ENCODE measurements at regions not wholly inside any gene's neighbourhood (a gene's known extent, or its start where the extent isn't known, plus 50 kb on each side); places are given as distances from the start of the nearest gene placed in this dataset.

- DNase-seq (ENCODE audit: low read depth) (no peak), FAIRE-seq (no peak)
- TF ChIP-seq CTCF (IDR thresholded peaks at IDR 0.05; ENCODE audit: insufficient read depth, low read length, severe bottlenecking) = no peak
- Histone ChIP-seq H3K36me3 (ENCODE audit: control insufficient read depth, insufficient read depth, low read length) (no peaks in the 10 kb centered on the region), H3K4me3 (ENCODE audit: low read depth, low read length) (no peak overlapping the region), H3K27me3 (ENCODE audit: control insufficient read depth, insufficient read depth, low read length) (no peaks in the 10 kb centered on the region)
Measured at GRCh38 chr12:93140325-93140724, 211.2 kb upstream of the EEA1 start.

- no peaks in the 10 kb centered on the region for H3K36me3 ChIP-seq (ENCODE audit: control insufficient read depth, insufficient read depth, low read length)
- no peaks in the 10 kb centered on the region for H3K27me3 ChIP-seq (ENCODE audit: control insufficient read depth, insufficient read depth, low read length)
- DNase-seq (ENCODE audit: low read depth) (no peak), FAIRE-seq (no peak)
- TF ChIP-seq CTCF (IDR thresholded peaks at IDR 0.05; ENCODE audit: insufficient read depth, low read length, severe bottlenecking) = no peak
- no peak overlapping the region for H3K4me3 ChIP-seq (ENCODE audit: low read depth, low read length)
Measured at GRCh38 chr12:93140801-93141200, 211.7 kb upstream of the EEA1 start.

- Histone ChIP-seq H3K27me3 (ENCODE audit: control insufficient read depth, insufficient read depth, low read length) (no peaks in the 10 kb centered on the region), H3K4me3 (ENCODE audit: low read depth, low read length) (no peak overlapping the region), H3K36me3 (ENCODE audit: control insufficient read depth, insufficient read depth, low read length) (no peaks in the 10 kb centered on the region)
- DNase-seq (ENCODE audit: low read depth) (no peak), FAIRE-seq (no peak)
- no peak for TF ChIP-seq CTCF (IDR thresholded peaks at IDR 0.05; ENCODE audit: insufficient read depth, low read length, severe bottlenecking)
Measured at GRCh38 chr12:93142881-93143280, 213.8 kb upstream of the EEA1 start.

GRCh38 chr12:93144109-93144508 is 215.0 kb upstream of the EEA1 start:
- DNase-seq (ENCODE audit: low read depth) (peak; percentile 66), FAIRE-seq (no peak)
- H3K4me3 ChIP-seq (ENCODE audit: low read depth, low read length) = no peak overlapping the region
- no peaks in the 10 kb centered on the region for H3K36me3 ChIP-seq (ENCODE audit: control insufficient read depth, insufficient read depth, low read length)
- no peak for TF ChIP-seq CTCF (IDR thresholded peaks at IDR 0.05; ENCODE audit: insufficient read depth, low read length, severe bottlenecking)
- H3K27me3 ChIP-seq (ENCODE audit: control insufficient read depth, insufficient read depth, low read length) = no peaks in the 10 kb centered on the region

GRCh38 chr12:93145086-93145485 is 216.0 kb upstream of the EEA1 start:
- FAIRE-seq (no peak), DNase-seq (ENCODE audit: low read depth) (peak; percentile 82)
- Histone ChIP-seq H3K36me3 (ENCODE audit: control insufficient read depth, insufficient read depth, low read length) (no peaks in the 10 kb centered on the region), H3K4me3 (ENCODE audit: low read depth, low read length) (no peak overlapping the region), H3K27me3 (ENCODE audit: control insufficient read depth, insufficient read depth, low read length) (no peaks in the 10 kb centered on the region)
- TF ChIP-seq CTCF (IDR thresholded peaks at IDR 0.05; ENCODE audit: insufficient read depth, low read length, severe bottlenecking) = no peak

- no peak overlapping the region for H3K4me3 ChIP-seq (ENCODE audit: low read depth, low read length)
- H3K27me3 ChIP-seq (ENCODE audit: control insufficient read depth, insufficient read depth, low read length) = no peaks in the 10 kb centered on the region
- FAIRE-seq (peak; percentile 84), DNase-seq (ENCODE audit: low read depth) (peak; percentile 54)
- H3K36me3 ChIP-seq (ENCODE audit: control insufficient read depth, insufficient read depth, low read length) = no peaks in the 10 kb centered on the region
- TF ChIP-seq CTCF (IDR thresholded peaks at IDR 0.05; ENCODE audit: insufficient read depth, low read length, severe bottlenecking) = no peak
Measured at GRCh38 chr12:93146263-93146939, 217.3 kb upstream of the EEA1 start.
